Endothelial cell of umbilical vein (primary cell): ENCODE measurements at regions not wholly inside any gene's neighbourhood (a gene's known extent, or its start where the extent isn't known, plus 50 kb on each side); places are given as distances from the start of the nearest gene placed in this dataset.

ENCODE experiments used
- BruUV-seq: library from RNA; stranded (reverse); fragments of 400-500 nt; replicated peaks from 2 replicates; lab custom pipeline; 2021; lab: Mats Ljungman, UMichigan
- CTCF ChIA-PET: fragments of 300-600, 350-600 bp; sonication (Branson Sonifier 250); formaldehyde crosslinking; loops from one replicate; lab custom pipeline; 2021; ENCODE audit warnings: antibody characterized with exemption, inconsistent platforms; lab: Charles Lee
- POLR2A ChIA-PET: fragments of 300-600, 350-600 bp; sonication (Branson Sonifier 250); formaldehyde crosslinking; loops from one replicate; lab custom pipeline; 2021; ENCODE audit warnings: antibody characterized with exemption, inconsistent platforms; lab: Charles Lee
- DNase-seq: peaks from one replicate; pipeline ENCODE4 v3.0.0-alpha.2; 2011; ENCODE audit warnings: low read depth, low spot score
- FAIRE-seq: peaks from 2 replicates; lab custom pipeline; 2011; peaks lifted over from hg19 to GRCh38; lab: Jason Lieb, UNC
- H2AFZ ChIP-seq: 2 replicates; pipeline ENCODE4 v1.6.0; 2012; ENCODE audit warnings: low read depth, low read length, control low read depth, inconsistent platforms
- H3K27ac ChIP-seq: 2 replicates; pipeline ENCODE4 v1.5.1; 2011; ENCODE audit warnings: low read depth, mild to moderate bottlenecking, control low read depth, low read length, moderate library complexity; ENCODE audit not compliant: insufficient read depth
- H3K27me3 ChIP-seq, 2 experiments: 2 replicates each; pipeline versions ENCODE4 v1.6.0 to v1.6.1; 2011; ENCODE audit warnings: low read length in 2 of 2, mixed read lengths in 1 of 2; ENCODE audit not compliant: control insufficient read depth in 2 of 2, insufficient read depth in 2 of 2
- H3K36me3 ChIP-seq, 2 experiments: 2 replicates in 1 of 2; 3 replicates in 1 of 2; pipeline ENCODE4 v1.5.1; 2011; ENCODE audit warnings: low read length in 2 of 2, mild to moderate bottlenecking in 1 of 2, moderate library complexity in 1 of 2; ENCODE audit not compliant: control insufficient read depth in 2 of 2, insufficient read depth in 2 of 2; ENCODE audit errors: extremely low read depth in 1 of 2
- H3K4me1 ChIP-seq: 3 replicates; pipeline ENCODE4 v1.5.1; 2011; ENCODE audit warnings: mild to moderate bottlenecking, low read length; ENCODE audit not compliant: control insufficient read depth, insufficient read depth; ENCODE audit errors: extremely low read depth
- H3K4me2 ChIP-seq: 2 replicates; pipeline ENCODE4 v1.6.1; 2011; ENCODE audit warnings: low read length, control low read depth, mixed read lengths; ENCODE audit not compliant: insufficient read depth
- H3K4me3 ChIP-seq, 3 experiments: fragments of 200-600 bp in 1 of 3; sonication (generic), shearing (Covaris generic) in 1 of 3; replicated peaks in 1 of 3; 2 replicates each; pipeline ENCODE4 v1.5.1; 2011 to 2016; ENCODE audit warnings: control low read depth in 3 of 3, low read length in 3 of 3, mild to moderate bottlenecking in 2 of 3, inconsistent platforms in 1 of 3, low read depth in 1 of 3, moderate library complexity in 1 of 3; ENCODE audit not compliant: insufficient read depth in 1 of 3
- H3K79me2 ChIP-seq: 2 replicates; pipeline ENCODE4 v1.6.0; 2012; ENCODE audit warnings: low read length, inconsistent platforms; ENCODE audit not compliant: control insufficient read depth, insufficient read depth
- H3K9ac ChIP-seq: replicated peaks from 2 replicates; pipeline ENCODE3; 2011; ENCODE audit warnings: low read length, control low read depth; ENCODE audit not compliant: insufficient read depth; ENCODE audit errors: extremely low read depth
- H3K9me1 ChIP-seq: replicated peaks from 3 replicates; pipeline ENCODE4 v1.6.0; 2011; ENCODE audit warnings: mild to moderate bottlenecking, low read length; ENCODE audit not compliant: control insufficient read depth, insufficient read depth; ENCODE audit errors: extremely low read depth
- H3K9me3 ChIP-seq: replicated peaks from 2 replicates; pipeline ENCODE4 v1.5.1; 2012; ENCODE audit warnings: low read length, inconsistent platforms; ENCODE audit not compliant: control insufficient read depth, insufficient read depth
- H4K20me1 ChIP-seq: replicated peaks from 2 replicates; pipeline ENCODE3; 2011; ENCODE audit warnings: mild to moderate bottlenecking, low read length; ENCODE audit not compliant: control insufficient read depth, insufficient read depth; ENCODE audit errors: extremely low read depth
- EZH2 ChIP-seq: IDR thresholded peaks from 2 replicates; pipeline ENCODE4 v1.6.1; 2012; ENCODE audit warnings: borderline replicate concordance, low read depth, mild to moderate bottlenecking, moderate library complexity, low read length, inconsistent platforms; ENCODE audit not compliant: severe bottlenecking
- FOS ChIP-seq: IDR thresholded peaks from 2 replicates; pipeline ENCODE4 v1.6.1; 2011; ENCODE audit warnings: mild to moderate bottlenecking, low read length, moderate library complexity, borderline replicate concordance; ENCODE audit not compliant: insufficient read depth
- GATA2 ChIP-seq: IDR thresholded peaks from 2 replicates; pipeline ENCODE4 v1.7.0; 2011; ENCODE audit warnings: low read depth, mild to moderate bottlenecking, moderate library complexity, mixed read lengths, low read length; ENCODE audit not compliant: insufficient read length, insufficient read depth
- JUN ChIP-seq: IDR thresholded peaks from 2 replicates; pipeline ENCODE4 v1.6.1; 2011; ENCODE audit warnings: borderline replicate concordance, low read depth; ENCODE audit not compliant: insufficient read length, insufficient read depth
- MAX ChIP-seq: IDR thresholded peaks from 2 replicates; pipeline ENCODE4 v1.6.1; 2011; ENCODE audit not compliant: insufficient read depth, insufficient read length
- MYC ChIP-seq: IDR thresholded peaks from one replicate; pipeline ENCODE4 v1.6.1; 2011; ENCODE audit warnings: mild to moderate bottlenecking, low read depth, low read length
- POLR2A ChIP-seq: IDR thresholded peaks from 2 replicates; pipeline ENCODE4 v1.6.1; 2012; ENCODE audit warnings: low read depth, mild to moderate bottlenecking, control low read depth, low read length
- POLR2AphosphoS5 ChIP-seq: IDR thresholded peaks from 2 replicates; pipeline ENCODE4 v1.6.1; 2012; ENCODE audit warnings: low read depth, mild to moderate bottlenecking, control low read depth, low read length, moderate library complexity; ENCODE audit not compliant: insufficient read depth
- dilution Hi-C: fragments of 300-500 bp; cut with MboI; formaldehyde crosslinking; loops from one replicate; pipeline ENCODE4 v1.15.0; 2019; ENCODE audit warnings: low sequenced_read_pairs; ENCODE audit not compliant: extremely low pct_ligation_motif_present
- intact Hi-C: fragments of 100-400 bp; cut with micrococcal nuclease; formaldehyde crosslinking; loops from one replicate; pipeline ENCODE4 v1.10.0; 2022
- TF ChIP-seq, protein P1 (sequence below), 2 donors: IDR thresholded peaks; 1 replicate in 1 of 2; 2 replicates in 1 of 2; pipeline ENCODE4 v1.5.1; 2011; ENCODE audit warnings: low read length in 2 of 2, mild to moderate bottlenecking in 2 of 2, moderate library complexity in 2 of 2, control low read depth in 1 of 2, inconsistent platforms in 1 of 2, low read depth in 1 of 2; ENCODE audit not compliant: insufficient read depth in 1 of 2; ENCODE audit errors: extremely low read depth in 1 of 2

- Histone ChIP-seq H2AFZ (no peak overlapping the region), H3K27me3 (no peaks in the 10 kb centered on the region), H3K36me3 (no peaks in the 10 kb centered on the region), H4K20me1 (no peaks in the 10 kb centered on the region), H3K9ac (no peak overlapping the region), H3K4me3 (no peak overlapping the region), H3K9me3 (peaks cover 4% of the 10 kb centered on the region), H3K27ac (no peak overlapping the region), H3K4me2 (no peak overlapping the region), H3K9me1 (no peaks in the 10 kb centered on the region), H3K4me1 (no peaks in the 10 kb centered on the region), H3K79me2 (no peaks in the 10 kb centered on the region)
- BruUV-seq: no TSS peak
- DNase-seq (no peak), FAIRE-seq (no peak)
- no peak for TF ChIP-seq GATA2
- TF ChIP-seq, protein P1, sequence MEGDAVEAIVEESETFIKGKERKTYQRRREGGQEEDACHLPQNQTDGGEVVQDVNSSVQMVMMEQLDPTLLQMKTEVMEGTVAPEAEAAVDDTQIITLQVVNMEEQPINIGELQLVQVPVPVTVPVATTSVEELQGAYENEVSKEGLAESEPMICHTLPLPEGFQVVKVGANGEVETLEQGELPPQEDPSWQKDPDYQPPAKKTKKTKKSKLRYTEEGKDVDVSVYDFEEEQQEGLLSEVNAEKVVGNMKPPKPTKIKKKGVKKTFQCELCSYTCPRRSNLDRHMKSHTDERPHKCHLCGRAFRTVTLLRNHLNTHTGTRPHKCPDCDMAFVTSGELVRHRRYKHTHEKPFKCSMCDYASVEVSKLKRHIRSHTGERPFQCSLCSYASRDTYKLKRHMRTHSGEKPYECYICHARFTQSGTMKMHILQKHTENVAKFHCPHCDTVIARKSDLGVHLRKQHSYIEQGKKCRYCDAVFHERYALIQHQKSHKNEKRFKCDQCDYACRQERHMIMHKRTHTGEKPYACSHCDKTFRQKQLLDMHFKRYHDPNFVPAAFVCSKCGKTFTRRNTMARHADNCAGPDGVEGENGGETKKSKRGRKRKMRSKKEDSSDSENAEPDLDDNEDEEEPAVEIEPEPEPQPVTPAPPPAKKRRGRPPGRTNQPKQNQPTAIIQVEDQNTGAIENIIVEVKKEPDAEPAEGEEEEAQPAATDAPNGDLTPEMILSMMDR (IDR thresholded peaks at IDR 0.05; ENCODE audit: extremely low read depth in 1 of 2, insufficient read depth in 1 of 2, low read depth in 1 of 2, low read length in 2 of 2): no peak
- no peak for TF ChIP-seq FOS
- TF ChIP-seq POLR2AphosphoS5: no peak
- no peak for TF ChIP-seq EZH2
- no peak for TF ChIP-seq MYC
- no peak for TF ChIP-seq MAX
- TF ChIP-seq JUN: no peak
- TF ChIP-seq POLR2A: no peak
- dilution Hi-C loops (no loop called here), intact Hi-C loops (no loop called here)
- CTCF ChIA-PET: no interaction called here
- POLR2A ChIA-PET: no interaction called here
Observed at GRCh38 chr2:153770359-153770991, 101.2 kb upstream of the GALNT13 start.
